ENCODE measurements at regions not wholly inside any gene's neighbourhood (a gene's known extent, or its start where the extent isn't known, plus 50 kb on each side); places are given as distances from the start of the nearest gene placed in this dataset.
"Not testable (repeated sequence)": the region's sequence is repeated elsewhere in the genome, so short reads cannot be mapped to it uniquely, and the experiment has no call there.

DNA sequence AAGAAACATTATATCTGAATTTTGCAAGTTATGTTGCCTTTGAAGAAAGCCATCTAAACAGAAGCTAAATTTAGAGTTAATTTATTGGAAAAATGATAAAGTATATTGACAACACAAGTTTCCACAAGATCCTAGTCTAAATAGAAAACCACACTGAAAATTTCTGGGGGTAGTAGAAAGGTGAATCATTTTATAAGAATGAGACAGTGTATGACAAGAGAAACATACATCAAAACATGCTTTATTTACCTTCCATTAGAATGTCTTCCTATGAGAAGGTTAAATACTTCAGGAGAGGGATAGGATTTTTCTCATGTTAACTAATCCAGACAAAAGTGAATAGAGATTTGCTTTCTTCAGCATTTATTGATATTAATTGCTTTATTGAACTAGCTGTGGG, 1389.8 kb upstream of the ZEB2 start:
- no peak for DNase-seq (ENCODE audit: low spot score)

DNA sequence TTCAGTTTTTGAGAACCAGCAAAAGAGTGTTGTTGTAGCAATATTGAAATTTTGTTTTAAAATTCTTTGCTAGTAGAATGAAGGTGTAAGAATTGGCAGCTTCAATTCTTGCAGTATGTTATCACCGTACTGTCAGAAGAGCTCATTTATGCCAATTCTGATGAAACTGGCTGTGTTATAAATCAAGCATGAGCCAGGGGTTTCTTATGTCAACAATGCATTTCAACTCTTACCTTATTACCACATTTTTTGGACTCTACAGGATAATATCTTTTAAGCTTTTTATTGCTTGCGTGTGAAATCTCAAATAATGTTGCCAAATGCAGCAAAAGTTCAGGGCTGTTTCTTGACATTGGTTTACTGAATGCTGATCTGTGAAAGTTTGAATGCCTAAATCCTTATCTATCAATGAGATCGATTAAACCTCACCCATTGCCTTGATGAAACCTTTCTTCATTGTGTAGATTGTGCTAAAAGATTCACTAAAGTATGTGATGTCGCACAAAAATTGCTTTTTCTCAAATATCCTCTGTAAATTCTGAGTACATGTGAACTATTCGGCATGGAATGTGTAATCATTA, 1389.3 kb upstream of the ZEB2 start:
- no peak for DNase-seq (ENCODE audit: low spot score)

DNA sequence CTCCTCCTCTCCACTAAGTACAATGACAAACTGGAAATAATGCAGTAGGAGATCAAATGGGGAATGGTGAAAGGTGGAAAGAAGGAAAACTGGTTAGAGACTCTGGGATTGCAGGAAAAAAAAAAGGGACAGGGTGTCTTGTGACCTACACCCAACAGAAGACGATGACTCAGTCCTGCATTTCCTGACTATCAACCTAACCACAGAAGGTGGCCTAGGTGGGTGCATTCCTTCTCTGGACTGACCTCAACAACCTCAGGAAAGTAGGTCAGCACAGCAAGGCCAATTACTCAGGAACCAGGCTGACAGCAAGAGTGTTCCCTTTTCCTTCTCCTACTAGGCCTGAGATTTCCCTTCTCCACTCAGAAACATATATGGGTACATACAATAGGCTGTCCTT, 1386.4 kb upstream of the ZEB2 start:
- peak; percentile 36 for DNase-seq (ENCODE audit: low spot score)

DNA sequence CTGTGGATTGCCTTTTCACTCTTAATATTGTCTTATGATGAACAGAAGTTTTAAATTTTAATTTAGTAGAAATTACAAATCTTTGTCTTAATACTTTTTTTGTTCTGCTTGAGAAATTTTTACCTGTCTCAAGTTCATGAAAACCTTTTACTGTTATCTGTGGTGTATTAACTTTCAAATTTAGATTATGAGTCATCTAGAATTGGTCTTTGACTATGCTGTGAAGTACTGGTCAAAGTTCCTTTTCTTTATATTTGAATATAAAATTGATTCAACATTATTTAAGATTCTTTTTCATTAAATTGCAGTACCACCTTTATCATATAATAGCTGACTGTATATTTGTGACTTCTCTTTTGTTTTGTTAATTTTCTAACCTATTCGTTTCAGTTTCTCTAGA, 1385.5 kb upstream of the ZEB2 start:
- no peak for DNase-seq (ENCODE audit: low spot score)

DNA sequence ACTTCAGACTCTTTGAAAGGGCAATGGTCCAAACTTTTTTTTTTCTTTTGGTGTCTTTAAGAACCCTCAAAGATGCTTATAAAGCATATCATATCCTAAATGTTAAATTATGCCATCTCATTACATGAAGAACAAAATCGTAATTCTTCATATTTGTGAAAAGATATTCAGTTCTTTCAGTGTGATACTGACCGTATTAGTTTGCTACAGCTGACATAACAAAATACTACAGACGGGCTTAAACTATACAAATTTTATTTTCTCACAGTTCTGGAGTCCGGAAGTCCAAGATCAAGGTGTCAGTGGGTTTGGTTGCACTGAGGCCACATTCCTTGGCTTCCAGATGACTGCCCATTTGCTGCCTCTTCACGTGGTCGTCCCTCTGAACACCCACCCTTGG, 1377.2 kb upstream of the ZEB2 start:
- no peak for DNase-seq (ENCODE audit: low spot score)

DNA sequence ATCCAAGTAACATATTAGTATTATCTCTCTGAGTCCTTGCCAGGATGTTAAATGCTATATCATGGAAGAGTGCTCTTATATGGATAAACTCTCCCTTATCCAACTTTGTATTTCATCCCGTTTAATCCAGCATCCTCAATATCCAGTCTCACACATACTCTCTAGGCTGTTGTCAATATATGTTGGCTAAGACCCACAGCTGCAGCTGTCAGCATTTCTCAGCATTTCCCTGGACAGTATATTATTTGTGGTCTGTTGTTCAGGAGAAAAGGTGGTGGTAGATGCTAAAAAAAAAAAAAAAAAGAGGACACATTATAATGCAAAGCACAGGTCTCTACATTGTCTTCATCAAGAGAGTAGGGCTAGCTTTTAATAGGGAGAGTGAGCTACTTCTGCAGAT, 1368.0 kb upstream of the ZEB2 start:
- DNase-seq (ENCODE audit: low spot score), result no peak

DNA sequence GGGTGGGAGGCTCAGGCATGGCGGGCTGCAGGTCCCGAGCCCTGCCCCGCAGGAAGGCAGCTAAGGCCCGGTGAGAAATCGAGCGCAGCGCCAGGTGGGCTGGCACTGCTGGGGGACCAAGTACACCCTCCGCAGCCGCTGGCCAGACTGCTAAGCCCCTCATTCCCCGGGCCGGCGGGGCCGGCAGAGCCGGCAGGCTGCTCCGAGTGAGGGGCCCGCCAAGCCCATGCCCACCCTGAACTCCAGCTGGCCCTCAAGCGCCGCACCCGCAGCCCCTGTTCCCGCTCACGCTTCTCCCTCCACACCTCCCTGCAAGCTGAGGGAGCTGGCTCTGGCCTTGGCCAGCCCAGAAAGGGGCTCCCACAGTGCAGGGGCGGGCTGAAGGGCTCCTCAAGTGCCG, 1361.1 kb upstream of the ZEB2 start:
- not testable (repeated sequence) for DNase-seq (ENCODE audit: low spot score)

DNA sequence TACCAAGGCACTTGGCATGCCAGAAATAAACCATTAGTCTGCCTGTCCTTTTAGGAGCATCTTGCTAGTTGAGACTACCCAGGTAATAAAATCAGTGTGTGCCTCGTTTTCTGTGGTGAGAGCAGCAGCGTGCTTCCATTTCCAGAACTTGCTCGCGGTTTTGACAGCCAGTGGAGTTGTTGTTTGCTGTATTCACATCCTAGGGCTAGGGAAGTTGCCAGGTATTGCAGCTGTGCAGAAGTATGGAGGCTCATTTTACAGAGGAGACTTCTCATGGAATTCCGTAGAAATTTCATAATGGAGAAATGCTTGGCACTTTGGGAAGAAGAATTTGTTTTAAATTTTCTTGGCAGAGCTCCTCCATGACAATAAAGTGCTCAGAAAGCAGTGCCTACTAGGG, 1355.1 kb upstream of the ZEB2 start:
- no peak for DNase-seq (ENCODE audit: low spot score)

DNA sequence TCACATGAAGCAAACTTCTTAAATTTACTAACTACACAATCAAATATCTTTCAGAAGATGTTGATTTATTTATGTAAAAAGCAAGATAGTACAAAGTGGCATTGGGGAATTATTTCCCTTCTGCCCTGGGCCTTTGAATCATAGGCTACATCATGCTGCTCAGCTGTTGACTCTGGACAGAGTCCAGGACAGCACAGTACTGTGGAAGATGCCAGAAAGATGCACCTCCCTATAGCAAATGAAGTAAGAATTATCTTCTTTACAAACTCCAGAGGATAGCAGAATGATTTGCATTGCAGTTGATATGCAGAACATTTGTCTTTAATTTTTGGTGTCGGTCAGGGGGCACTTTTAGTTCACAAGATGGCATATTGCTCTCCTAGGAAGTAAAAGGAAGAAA, 1354.5 kb upstream of the ZEB2 start:
- no peak for DNase-seq (ENCODE audit: low spot score)

DNA sequence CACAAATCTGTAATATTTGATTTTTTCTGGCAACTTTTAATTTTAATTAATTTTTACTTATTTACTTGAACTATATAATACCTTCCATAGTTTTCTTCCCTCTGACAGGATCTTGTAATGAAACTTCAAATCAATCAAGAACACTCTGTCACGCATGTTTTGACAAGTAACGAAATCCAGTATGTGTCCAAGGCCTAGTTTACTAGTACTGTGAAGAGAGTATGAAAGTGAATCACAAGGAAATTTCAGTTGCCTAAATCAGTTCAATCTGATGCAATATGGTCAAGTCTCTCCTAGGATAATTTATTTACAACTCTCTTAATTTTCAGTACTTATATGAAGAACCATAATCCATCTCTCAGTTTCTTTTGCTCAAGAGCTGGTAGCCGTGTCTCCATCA, 1344.6 kb upstream of the ZEB2 start:
- DNase-seq (ENCODE audit: low spot score), result no peak

DNA sequence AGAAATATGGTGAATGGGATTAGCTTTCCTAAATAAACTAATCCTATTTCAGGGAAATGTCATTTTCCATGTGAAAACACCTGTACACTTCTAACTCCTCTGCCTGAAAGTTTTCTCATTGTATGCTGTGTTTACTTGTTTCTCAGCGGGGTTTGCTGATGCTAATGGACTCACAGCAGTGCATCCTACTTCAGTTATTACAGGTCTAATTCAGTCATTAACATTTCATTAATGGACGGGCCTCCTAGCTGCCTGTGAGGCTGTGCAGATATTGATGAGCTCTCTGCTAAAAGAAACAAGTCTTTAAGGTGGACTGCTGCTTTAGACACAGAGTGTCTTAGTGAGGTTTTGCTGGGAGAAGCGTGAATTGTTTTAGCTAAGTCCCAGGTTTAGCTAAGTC, 1342.0 kb upstream of the ZEB2 start:
- DNase-seq (ENCODE audit: low spot score), result no peak

DNA sequence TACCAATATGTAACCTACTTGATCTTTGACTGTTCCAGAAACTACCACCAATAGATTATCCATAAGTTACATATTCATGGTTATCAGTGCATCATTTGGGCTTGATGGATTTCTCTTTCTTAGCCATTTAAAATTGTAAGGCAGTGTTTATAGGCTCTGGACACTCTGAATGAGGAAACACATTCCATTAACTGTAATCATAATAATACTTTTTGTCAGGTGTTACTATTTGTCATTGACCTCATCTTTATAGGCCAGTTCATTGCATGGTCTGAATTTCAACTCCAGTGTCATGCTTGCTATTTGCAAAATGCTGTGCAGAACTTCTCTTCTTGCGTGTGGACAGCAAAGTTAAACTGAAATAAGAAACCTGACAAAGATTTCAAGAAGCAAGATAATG, 1340.2 kb upstream of the ZEB2 start:
- DNase-seq (ENCODE audit: low spot score), result no peak

DNA sequence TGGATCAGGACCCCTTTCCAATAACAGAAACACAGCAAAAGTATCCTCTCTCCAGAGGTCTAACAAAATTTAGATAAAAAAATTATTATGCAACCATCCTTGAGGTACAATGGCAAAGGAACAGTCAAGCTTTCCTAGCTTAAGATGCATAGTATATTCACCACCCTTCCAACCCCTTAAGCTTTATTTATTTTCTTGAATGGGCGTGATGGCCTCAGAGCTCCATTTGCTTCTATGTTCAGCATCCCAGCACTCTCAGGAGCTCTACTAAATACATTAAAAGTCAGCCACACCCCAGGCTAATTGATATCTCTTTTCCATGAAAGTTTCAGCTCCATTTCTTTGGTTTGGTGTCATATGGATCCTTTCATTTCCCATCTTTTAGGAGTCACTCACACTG, 1335.2 kb upstream of the ZEB2 start:
- DNase-seq (ENCODE audit: low spot score), result no peak

DNA sequence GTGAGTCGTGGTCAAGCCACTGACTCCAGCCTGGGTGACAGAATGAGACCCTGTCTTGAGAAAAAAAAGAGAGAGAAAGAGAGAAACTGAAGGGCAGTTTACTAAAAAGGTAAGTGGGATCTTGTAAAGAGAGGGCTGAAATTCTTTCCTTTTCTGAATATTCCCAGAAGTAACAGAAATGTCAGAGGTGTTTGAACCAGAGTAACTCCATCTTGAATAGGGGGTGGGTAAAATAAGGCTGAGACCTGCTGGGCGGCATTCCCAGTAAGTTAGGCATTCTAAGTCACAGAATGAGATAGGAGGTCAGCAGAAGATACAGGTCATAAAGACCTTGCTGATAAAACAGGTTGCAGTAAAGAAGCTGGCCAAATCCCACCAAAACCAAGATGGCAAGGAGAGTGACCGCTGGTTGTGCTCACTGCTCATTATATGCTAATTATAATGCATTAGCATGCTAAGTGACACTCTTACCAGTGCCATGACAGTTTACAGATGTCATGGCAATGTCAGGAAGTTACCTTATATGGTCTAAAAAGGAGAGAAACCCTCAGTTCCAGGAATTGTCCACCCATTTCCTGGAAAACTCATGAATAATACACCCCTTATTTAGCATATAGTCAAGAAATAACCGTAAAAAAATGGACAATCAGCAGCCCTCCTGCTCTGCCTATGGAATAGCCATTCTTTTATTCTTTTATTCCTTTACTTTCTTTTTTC, 1334.3 kb upstream of the ZEB2 start:
- DNase-seq (ENCODE audit: low spot score), result no peak

DNA sequence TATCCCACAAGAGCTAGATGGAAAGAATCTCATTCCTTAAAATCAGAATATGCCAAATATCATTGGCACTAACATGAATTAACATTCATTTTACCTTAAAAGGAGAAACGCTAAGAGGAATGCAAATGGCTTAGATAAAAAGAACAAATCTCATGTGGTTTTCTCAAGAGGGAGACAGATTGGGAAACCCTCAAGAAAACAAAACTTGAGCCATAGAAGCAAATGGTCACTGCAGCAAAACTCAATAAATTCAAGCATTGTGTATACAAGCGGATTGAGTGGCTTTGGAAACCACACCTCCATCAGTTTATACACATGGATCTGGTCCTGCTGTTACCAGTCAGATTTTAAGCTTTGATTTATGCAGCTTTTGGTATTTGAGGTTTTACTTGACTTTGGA, 1331.8 kb upstream of the ZEB2 start:
- DNase-seq (ENCODE audit: low spot score), result no peak

DNA sequence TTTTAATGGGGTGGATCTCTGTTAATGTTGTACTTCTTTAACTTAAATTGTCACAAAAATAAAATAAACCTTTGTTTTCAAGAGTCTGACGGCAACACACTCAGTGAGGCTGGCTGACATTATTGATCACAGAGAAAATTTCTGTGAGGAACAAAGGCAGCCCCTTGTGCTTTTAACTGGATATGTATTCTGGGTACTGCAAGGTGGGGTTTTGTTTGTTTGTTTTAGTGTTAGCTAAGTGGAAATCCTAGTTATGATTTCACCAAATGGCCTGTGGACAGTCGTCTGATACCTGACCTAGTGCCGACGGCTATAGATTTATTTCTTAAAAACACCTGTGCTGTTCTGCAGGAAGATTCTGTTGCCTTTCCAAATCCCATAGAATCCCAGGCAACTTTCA, 1329.5 kb upstream of the ZEB2 start:
- DNase-seq (ENCODE audit: low spot score), result no peak

DNA sequence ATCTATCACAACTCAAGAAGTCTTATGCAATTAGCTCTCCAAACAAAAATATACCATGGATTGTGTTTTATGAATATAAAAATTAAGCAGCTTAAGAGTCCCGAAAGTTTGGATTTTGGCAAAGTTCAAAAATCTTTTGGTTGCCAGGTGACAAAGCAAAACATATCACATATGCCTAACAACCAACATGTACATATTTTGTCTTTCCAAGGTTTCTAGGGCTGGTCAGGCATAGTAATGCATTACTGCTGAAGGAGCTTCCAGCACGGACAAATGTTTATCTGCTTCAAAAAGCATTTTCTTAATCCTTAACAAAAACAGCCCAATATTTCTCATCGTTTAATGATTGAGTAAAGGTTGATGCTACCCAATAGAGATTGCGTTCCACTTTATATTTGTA, 1327.1 kb upstream of the ZEB2 start:
- no peak for DNase-seq (ENCODE audit: low spot score)

DNA sequence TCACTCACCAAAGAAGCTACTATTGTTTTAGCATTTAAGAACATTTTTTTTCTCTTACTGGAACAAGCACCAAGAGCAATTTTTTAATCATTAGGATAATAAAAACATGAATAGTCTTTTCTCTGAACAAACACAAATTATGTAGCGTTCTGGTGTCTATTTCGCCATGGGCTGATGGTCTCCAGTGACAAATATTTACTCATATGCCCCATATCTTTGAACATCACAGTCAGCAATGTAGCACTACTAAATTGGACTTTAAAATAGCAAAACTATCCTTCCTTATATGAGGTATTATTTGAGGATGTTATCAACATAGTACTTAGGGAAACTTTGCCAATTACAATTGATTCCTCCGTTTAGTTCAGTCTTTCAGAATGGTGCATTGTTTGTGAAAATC, 1326.0 kb upstream of the ZEB2 start:
- DNase-seq (ENCODE audit: low spot score), result no peak

DNA sequence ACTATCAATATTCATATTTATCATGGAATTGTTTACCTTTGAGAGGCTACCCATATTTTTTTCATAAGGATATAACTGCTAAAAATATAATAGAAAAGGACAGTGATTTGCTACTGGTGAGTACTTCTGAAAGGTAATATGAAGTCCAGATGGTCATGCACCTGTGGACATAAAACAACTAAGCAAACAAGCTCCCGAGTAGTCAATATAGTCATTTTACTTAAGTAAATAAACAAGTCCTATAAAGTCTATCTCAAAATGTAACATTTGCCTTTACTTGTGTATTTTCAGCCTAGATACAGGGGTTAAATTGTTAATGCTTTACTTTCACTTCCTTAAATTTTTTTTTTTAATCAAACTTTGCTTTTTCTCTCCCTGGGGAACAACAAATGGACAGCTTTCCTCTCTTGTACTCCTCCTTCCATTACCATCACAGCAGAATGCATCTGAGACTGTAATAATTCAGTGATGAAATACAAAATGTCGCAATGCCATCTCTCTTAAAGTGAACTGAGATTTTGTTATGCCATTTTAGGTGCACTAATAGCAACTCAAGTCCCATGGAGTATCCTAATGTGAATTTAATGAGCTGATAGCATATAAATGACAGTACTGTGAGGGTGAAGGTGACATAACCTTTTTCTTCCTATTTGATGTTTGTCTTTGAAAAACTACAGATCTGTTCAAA, 1325.4 kb upstream of the ZEB2 start:
- DNase-seq (ENCODE audit: low spot score), result no peak

DNA sequence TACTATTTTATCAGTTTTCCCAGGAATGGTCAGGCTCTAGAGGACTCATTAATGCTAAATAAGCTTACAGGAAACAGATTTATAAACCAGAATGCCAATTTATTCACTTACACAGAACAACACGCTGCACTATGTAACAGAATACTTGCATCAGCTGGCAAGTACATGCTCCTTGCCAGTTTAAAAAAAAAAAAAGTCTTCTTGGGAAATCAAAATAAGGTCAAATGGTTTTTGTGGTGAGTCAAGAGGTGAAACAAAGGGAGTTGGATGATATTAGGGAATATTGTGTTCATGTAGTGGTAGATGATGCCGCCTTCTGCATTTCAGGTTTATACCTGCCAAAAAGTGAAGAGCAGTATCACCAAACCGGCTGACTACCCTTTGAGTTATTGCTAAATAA, 1322.1 kb upstream of the ZEB2 start:
- DNase-seq (ENCODE audit: low spot score), result no peak

DNA sequence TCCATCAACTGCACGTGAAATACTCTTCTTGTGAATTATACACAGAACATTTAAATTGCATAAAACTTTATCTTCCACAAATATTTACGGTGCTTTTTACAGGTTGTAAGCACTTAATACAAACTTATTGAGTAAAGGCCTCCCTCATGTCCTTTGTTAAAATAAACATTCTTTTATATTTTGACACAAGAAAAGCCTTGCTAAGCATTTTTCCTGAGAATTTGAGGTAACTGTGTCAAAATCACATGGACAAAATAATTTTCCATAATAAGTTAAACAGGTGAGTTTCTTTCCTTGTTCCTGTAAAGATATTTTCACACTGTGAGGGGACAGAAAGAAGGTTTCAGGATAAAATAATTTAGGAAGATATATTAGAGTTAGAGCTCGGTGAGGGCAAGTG, 1317.1 kb upstream of the ZEB2 start:
- no peak for DNase-seq (ENCODE audit: low spot score)

DNA sequence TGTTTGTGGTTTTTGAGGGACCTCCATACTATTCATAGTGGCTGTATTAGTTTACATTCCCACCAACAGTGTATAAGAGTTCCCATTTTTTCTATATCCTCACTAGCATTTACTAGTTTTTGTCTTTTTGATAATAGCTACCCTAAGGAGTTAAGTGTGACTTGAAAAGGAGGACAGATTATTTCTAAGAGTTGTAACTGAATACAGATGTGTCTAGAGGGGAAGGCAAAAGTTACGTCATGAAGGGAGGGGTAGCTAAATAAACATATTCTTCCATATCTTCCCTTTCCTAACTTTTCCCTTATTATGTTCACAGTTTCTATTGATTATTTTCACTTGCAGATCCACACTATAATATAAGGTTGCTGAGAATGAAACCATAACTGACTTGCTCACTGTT, 1315.7 kb upstream of the ZEB2 start:
- no peak for DNase-seq (ENCODE audit: low spot score)

DNA sequence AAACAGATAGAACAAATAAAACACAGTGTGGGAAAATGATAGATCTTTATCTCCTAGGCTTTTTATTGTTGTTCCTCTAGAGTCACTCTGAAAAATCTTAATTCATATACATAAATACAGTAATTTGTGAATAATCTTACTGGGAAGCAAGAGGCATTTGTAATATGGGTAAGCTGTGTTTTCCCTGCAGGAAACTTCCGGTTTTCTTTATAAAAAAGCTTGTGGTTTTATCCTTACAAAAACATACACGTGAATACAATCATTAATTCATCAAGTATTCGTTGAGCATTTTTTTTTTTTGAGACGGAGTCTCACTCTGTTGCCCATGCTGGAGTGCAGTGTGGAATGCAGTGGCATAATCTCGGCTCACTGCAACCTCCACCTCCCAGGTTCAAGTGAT, 1312.8 kb upstream of the ZEB2 start:
- no peak for DNase-seq (ENCODE audit: low spot score)

DNA sequence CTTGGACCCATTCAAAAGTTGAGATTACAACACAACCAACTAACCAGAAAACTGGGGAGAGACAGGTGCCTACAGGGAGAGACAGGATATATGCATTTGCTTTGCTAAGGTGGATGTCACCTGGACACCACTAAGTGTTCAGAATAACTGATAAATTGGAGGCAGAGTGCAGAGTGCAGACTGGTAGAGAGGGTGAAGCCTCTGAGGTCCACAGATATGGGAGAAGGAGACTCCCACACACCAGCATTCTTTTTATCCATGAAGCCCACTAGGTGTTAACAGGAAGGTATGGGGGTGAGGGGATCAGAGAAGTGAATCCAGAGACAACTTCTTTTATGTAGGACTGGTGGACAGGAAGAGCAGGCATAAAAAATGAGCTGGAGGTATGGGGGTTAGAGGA, 1310.0 kb upstream of the ZEB2 start:
- DNase-seq (ENCODE audit: low spot score), result no peak

All from SW480 (cell line).